ENCODE measurements at regions not wholly inside any gene's neighbourhood (a gene's known extent, or its start where the extent isn't known, plus 50 kb on each side); places are given as distances from the start of the nearest gene placed in this dataset.

DNA sequence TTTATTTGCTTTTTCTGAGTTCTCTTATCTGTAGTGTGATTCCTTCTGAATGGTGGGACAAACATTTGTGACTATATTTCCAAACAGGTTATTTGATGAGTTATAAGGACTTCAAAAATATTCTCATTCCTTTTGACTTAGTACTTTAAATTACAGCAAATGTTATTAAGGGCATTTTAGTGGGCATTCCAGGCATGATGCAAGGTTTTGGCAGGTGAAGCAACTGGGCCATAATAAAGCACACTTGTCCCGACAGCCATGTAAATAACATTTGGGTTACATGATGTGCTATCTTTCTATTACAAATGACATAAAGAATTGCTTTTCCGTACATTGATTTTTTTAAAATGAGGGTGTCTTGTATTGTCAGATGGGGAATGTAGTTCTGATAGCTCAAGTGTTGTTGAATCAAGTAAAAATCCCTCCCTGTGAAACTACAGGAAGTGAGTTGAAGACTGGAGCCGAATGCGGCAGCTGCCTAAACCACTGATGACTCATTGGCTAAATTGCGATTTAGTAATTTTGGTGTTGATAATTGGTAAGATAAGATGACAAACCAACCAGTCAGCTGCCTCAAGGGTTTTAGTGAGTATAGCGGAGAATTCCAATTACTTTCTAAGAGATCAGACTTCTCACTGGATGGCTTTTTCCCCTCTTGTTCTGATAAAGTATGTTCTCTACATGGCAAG lies 231.3 kb upstream of the NPY start:
- TF ChIP-seq, protein P1, sequence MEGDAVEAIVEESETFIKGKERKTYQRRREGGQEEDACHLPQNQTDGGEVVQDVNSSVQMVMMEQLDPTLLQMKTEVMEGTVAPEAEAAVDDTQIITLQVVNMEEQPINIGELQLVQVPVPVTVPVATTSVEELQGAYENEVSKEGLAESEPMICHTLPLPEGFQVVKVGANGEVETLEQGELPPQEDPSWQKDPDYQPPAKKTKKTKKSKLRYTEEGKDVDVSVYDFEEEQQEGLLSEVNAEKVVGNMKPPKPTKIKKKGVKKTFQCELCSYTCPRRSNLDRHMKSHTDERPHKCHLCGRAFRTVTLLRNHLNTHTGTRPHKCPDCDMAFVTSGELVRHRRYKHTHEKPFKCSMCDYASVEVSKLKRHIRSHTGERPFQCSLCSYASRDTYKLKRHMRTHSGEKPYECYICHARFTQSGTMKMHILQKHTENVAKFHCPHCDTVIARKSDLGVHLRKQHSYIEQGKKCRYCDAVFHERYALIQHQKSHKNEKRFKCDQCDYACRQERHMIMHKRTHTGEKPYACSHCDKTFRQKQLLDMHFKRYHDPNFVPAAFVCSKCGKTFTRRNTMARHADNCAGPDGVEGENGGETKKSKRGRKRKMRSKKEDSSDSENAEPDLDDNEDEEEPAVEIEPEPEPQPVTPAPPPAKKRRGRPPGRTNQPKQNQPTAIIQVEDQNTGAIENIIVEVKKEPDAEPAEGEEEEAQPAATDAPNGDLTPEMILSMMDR (IDR thresholded peaks at IDR 0.05), result no peak
- no peak for TF ChIP-seq POLR2A (IDR thresholded peaks at IDR 0.05)

All from transverse colon (tissue), 3 donors.